Right renal cortex interstitium (tissue), 3 donors: ENCODE measurements at regions not wholly inside any gene's neighbourhood (a gene's known extent, or its start where the extent isn't known, plus 50 kb on each side); places are given as distances from the start of the nearest gene placed in this dataset.

Experiments used
- DNase-seq, 3 donors: peaks; one replicate each; pipeline ENCODE4 v3.0.0-alpha.2; 2013; ENCODE audit warnings: low read depth in 3 of 3, low spot score in 2 of 3

DNA sequence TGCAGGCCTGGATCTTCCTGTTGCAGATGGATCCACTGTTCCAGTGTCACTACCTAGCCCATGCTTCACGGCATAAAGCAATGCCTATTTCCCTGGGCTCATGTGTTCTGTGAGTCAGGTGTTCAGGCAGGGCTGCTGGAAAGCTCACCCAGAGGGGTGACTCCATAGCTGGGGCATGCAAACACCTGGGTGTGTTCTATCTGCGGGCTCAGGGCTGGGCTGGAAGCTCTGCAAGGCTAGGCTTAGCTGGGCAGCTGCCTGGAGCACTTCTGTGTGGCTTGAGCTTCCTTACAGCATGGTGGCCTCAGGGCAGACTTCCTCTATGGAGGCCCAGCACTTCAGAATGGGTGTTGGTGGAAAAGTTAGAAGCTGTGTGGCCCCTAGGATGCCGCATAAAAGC is 139.9 kb downstream of the GADD45G start:
- no peak for DNase-seq

DNA sequence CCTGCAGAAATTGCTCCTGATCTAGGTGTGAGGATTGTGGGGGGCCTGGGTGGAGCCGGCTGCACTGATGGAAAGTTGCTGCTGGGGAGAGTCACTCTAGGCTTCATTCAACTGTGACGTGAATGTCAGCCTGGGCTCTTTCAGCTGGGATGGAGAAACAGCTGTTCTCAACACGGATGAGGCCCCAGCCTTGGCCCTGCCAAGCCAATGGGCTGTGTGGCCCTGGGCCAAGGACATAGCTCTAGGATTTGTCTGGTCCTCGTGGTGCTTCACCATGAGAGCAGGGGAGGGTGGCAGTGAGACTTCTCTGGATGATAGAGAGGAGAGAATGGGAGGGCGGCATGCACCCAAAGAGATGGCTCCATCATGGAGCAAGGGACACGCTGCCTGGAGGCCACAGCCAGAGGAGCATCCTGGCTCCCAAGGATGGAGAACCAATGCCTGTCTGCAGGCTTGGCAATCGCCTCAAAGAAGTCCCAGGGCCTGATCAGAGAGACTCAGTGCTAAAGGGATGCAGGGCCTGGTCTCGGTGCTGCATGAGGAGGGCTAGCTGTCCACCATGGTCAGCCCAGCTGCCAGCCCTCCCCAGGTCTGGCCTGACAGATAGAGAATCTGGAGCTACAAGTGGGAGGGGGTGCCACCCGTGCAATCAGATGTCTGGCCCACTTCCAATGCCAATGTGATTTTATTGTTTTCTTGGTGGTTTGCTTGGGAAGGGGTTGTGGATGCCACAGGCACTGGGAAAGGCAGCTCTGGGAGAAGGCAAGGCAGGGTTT is 141.0 kb downstream of the GADD45G start:
- DNase-seq = no peak

DNA sequence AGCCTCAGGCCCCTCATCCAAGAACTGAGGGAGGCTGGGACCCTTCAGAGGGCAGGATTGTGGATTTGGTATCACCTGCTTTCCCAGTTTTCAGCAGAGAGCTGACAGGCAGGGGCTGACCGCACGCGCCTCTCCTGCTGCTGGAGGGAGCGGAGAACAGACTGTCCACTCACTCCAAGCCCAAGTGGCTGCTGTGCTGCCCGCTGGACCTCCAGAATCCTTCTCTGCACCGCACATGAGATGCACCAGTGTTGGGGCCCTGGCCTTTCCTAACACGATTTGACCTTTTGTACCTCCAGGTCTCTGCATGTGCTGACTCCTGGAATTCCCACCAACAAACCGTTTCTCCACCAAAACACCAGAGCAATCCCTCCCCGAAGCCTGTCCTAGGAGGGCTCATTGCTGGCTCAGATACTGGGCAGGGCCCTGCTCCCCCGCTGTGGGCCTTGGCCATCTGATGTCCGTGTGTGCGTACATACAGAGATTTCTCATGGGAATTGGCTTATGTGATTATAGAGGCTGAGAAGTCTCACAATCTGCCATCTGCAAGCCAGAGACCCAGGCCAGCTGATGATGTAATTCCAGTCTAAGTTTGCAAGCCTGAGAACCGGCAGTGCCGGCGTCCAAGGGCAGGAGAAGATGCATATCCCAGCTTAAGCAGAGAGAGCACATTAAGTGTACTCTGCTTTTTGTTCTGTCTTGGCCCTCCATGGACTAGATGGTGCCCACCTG is 141.7 kb downstream of the GADD45G start:
- DNase-seq = no peak

DNA sequence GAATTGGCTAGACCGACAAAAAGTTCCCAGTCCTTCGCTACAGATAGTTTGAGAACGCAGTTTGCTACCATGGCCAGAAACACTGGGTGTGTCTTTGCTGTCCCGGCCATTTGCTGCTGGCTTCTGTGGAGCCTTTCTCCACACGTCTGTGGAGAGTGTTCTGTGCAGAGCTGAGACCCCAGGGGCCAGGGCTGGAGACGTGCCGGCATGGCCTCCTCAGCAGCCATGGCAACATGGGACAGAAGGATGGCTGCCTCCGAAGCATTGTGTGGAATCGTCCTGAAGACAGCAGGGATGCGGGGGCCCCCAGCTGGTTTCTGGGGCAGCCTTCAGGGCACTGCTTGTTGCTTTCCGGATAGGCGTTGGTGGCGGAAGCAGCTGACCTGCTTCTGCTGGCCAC is 142.8 kb downstream of the GADD45G start:
- no peak for DNase-seq

DNA sequence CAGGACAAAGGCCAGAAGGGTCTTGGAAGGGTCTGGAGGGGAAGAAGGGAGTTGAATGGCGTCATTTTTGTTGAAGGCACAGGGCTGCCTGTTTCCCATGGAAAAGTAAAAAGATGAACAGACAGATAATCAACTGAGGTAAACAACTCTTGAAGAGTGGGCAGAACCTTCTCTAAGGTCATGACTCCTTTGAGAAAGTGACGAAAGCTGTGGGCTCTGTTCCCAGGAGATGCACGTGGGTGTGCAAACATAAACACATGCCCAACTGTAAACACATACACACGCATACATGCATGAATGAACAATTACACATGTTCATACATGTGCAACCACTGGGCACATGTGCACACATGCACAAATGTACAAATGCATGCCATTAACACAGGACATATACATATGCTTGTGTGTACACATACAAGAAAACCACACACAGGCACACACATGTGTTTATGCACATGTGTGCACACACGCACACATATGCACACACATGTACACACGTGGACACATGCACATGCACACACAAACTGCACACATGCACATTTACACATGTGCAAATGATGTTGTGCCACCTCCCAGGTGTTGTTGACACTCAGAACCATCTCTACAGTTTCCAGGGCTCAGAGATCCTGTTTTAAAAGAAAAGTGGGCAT is 143.3 kb downstream of the GADD45G start:
- no peak for DNase-seq

DNA sequence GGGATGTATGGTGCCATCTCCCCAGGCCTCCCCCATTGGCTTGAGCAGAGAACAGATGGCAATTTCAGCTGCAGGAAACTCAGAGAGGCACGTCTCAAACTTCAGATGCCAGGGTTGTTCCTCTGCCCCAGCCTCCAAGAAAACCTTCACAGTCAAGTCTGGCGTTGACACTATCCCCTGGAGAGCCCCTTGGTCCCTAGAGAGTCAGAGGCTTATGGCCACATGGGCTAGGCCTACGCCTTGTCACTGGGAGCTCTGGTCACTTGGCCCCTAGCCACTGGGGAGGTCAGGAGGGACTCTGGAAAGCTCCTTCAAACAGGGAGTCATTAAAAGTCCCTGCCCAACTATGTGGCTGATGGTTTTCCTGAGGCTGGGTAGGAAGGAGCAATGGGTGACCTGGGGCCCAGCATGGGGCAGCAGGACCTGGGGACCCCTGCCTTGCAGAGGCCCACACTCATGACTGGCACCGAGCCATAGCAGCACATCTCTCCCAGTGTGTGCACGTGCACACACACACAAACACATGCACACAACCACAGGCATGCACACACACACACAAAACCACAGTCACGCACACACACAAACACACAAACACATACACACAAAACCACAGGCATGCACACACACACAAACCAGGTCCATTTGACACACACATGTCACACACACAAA is 144.2 kb downstream of the GADD45G start:
- no peak for DNase-seq

DNA sequence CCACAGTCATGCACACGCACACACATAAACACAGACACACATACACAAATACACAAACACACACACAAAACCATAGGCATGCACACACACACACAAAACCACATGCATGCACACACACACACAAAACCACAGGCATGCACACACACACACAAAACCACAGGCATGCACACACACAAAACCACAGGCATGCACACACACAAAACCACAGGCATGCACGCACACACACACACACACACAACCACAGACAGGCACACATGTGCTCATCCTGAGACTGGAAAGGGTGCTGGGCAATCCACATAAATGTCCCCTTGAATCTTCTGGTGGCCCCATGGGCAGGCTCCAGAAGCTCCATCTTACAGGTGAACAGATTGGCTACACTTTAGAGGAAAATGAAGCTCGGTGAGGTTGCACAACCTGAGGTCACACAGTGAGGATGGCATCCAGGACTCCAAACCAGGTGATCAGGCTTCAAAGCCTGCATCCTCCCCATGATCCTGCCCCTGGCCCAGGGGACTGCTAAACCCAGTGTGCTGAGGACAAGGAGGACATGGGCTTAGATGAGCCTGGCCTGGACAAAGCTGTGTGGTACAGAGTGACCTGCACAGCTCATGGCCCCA is 144.8 kb downstream of the GADD45G start:
- DNase-seq = no peak

DNA sequence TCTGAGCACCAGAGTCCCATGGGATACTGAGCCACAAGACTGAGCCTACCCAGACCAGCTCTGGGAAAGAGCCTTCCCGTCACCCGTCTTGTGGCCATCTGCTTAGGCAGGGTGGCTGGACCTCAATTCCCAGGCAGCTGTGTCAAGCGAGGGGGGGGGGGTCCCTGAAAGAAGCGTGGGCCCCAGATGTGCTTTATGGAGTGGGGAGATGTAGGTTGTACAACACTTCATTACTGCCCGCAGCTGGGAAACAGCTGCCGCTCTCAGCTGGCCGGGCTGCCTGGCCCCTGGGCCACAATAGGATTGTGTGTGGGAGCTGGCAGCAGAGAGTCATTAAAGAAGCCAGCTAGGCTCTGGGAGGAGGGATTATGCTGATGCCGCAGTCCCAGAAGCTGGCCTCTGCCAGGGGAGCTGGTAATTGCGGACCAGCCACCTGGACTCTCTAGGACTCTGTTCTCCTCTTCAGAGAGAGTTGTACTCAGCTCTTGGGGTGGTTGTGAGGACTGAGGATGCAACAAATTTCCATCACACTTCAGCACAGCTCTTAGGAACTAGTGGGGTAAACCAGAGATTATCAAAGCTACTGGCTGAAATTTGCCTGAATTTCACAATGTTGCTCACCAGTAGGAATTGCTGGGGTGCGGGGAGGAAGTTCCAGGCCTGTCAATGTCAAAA is 145.4 kb downstream of the GADD45G start:
- peak; percentile 31 to 64 (median 33) for DNase-seq

DNA sequence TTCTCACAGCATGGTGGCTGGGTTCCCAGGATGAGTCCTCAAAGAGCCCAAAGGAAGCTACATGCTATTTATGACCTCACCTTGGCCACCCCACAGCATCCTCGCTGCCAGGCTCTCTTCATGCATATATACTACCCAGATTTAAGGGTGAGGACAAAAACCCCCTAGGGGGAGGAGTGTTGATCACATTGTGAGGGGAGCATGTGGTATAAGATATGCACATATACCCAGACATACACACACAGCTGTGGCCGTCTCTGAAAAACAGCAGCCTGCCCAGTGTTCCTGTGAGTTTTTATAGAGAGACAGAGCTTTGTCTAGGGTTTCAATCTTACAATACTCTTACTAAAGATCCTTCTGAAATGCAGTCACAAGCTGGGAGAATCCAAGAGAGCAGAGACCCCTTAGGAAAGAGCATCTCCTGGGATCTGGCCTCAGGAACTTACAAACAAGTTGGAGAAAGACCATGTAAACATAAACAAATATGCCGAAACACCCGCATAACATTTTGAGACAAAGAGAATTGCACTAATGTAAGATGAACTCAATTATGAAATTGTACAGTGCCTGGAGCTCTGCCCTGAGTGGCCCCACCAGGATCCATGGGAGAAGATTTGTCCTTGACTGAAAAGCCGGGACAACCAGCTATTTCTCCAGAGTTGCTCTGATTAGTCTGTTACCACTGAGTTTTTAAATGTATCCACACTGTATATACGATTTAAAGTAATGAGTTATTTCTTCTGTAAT is 146.4 kb downstream of the GADD45G start:
- no peak for DNase-seq

DNA sequence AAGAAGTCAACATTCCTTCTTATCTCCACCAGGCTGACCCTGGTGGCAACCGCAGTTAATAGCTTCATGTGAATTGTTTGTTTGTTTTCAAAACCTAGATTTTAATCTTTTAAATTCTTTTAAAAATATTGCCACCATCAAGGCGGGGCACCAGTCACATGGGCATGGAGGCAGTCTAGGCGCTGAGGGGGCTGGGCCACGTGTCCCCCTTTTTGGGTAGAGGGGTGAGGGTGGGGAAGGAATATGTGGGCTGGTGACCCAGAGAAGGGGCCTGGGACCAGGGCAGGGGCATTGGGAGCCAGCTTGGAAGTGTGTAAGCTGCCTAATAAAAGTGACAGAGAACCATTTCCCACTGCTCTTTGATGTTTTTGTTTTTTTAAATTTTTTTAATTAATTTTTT is 147.3 kb downstream of the GADD45G start:
- no peak for DNase-seq

DNA sequence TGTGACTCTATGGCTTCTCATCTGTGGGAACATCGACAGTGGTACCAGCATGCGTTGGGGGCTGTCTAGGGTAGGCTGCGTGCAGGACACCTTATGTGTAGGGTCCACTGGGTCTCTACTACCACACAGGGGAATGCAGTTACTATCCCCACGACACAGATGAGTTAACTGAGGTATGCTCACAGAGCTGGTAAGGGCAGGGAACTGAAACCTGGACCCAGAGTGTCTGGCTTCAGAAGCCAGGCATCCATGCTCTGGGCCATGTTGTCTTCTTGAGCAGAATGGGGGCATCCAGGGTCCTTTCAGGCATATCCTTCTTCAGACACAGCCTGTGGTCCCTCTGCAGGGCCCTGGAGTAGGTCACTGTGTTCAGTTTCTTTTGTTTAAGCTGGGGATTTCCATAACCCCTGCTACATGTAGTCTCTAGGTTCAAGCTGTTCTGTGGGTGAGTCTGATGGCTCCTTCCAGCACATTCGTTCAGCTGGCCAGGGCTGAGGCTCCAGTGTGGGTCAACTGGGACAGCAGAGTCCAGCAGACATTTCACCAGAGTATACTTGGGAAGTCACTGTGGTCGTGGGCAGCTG is 148.8 kb downstream of the GADD45G start:
- DNase-seq = no peak

DNA sequence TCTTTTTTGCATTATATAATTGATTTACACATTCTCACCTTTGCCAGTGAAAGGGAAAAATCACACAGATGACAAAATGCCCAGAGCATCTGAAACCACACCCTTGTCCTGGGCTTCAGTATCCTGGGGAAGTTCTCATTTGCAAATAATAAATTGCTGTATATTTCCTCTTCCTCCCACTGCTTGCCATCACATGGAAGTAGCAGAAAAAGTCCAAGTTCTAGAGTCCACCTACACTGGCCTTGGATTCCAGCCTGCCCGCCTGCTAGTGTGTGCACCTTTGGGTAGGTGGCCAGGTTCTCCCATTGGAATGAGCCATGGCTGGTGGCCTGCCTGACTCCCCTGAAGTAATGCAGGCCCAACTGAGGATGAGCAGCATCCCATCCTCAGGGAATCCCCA is 149.4 kb downstream of the GADD45G start:
- no peak for DNase-seq

DNA sequence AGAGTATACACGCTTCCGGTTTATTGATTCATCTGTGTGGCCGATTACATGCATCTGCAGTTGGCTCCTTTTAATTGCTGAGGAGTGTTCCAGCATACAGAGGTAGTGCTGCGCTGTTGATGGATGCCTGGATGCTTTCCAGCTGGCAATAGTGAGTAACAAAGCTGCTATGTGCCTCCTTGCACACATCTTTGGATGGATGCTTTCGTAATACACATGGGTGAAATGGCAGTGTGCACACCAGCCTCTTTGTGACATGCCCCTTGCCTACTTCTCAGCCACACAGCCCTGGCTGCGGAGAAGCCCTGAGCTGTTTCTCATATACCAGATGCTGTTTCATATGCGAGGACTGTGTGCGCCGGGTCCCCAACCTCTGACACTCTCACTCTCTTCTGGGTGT is 151.0 kb downstream of the GADD45G start:
- DNase-seq = no peak

DNA sequence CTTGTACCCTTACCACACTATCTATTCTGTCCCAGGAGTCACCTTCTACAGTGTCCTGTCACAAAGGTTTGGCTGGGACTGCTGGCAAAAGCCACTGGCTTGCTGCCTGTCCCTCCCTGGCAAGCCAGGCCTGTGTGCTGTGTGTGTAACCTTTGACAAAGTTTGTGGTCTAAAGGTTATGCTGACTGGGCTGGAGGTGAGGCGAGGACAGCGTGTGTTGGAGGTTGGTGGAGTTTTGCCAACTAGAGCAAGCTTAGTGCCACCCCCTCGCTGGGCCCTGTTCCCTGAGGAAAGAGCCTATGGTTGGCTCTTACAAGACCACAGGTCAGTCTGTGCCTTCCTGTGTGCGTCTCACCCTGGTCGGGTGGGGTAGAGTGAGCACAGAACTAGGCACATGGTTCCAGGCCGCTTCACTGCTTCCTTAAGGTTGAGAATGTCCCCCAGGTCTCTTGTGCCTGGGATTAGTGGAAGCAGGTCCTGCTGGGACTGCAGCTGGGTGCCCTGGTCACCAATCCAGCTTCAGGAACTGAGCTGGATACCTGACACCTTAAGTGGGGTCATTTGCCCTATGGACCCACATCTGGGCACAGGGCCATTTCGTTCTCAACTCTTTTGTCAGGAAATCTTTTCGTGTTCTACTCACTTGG is 152.2 kb downstream of the GADD45G start:
- DNase-seq = no peak

DNA sequence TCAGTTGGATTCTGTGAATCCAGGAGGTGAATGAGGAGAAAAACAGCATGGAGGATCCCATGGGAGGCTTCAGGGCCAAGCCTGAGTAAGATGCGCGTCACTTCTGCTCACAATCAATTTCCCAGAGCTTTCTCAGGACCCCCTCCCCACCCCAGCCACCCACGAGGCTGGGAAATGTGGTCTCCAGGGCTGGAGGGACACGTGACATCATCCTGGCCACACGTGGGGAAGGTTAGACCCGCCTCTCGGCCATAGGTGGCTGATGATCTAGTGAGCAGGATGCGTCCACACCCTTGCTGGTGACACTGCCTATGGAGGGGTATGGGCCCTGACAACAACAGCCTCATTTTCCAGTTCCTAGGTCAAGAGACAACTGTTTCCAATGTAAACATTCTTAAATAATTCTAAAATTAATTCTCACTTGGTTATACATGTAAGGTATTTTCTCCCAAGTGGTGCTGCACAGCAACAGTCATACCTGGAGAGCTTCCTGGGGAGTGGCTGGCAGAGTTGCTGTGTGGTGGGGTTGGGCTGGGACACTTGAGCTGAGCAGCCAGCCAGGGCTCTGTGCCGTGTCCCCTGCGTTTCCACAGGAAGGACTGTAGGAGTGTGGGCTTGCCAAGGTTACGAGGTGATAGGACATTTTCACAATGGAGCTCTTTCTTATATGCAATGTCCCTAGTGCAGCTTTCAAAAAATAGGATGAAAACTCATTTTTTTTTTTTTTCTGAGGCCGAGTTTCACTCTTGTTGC is 153.1 kb downstream of the GADD45G start:
- no peak for DNase-seq

DNA sequence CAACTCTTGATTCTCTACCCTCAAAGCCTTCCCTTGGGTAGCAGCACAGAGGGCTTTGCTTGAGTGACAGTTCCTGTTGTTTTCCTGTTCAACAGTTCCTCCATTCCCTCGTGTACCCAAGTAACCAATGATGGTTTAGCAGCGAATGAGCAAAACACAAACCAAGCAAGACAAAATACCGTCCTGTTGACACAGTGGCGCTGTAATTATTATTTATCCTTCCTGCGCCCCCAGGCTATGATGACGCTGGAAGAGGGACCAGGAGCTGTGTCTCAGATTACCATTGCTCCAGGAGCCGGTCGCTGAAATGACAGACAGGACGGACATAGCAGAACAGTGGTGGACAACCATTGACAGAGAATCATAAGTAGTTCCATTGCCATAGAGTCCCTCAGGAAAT is 154.8 kb downstream of the GADD45G start:
- no peak for DNase-seq

DNA sequence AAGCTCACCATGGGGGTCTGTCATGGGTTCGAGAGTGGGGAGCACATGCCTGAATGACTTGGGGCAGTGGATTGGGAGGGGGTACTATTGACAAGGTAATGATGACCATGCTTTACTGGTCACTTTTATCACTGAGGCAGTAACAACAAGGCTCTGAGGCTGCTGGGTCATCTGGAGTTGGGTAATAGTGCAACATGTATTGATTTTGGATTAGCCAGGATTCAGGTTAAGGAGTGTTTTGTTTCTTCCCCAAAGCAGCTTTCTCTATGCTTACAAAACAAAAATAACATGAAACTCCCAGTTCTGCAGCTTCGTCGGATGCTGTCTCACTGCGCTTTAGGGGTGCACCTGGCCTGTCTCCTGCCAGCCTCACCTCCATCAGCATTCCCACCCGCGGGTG is 155.3 kb downstream of the GADD45G start:
- no peak for DNase-seq

DNA sequence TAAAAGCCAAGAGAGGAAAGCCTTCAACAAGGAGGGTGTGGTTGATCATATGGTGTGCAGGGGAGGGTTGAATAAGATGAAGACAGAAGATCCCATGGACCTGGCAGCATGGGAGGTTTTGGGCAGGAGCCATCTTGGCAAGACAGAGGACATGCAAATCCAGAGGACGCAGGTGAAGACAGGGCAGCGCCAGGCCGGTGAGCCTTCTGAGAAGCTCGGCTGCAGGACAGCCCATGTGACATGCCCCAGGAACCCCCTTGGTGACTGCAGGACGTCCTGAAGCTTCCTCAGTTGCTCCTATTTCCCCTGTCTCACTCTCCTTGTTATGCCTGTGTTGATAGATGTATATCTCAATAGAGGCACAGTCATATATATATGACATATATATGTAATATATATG is 159.4 kb downstream of the GADD45G start:
- no peak for DNase-seq
